Mesenchymal stem cell (in vitro differentiated cells and primary cell): ENCODE measurements at regions not wholly inside any gene's neighbourhood (a gene's known extent, or its start where the extent isn't known, plus 50 kb on each side); places are given as distances from the start of the nearest gene placed in this dataset.

Experiments
- DNase-seq: peaks from one replicate; pipeline ENCODE4 v3.0.0-alpha.2; 2013
- H2AFZ ChIP-seq: one replicate; pipeline ENCODE4 v1.6.1; 2013; ENCODE audit warnings: low read depth, mild to moderate bottlenecking, control low read depth, inconsistent platforms, low read length, moderate library complexity
- H2AK5ac ChIP-seq: 2 replicates; pipeline ENCODE4 v1.6.1; 2013; ENCODE audit warnings: low read length, moderate library complexity, mild to moderate bottlenecking, inconsistent platforms; ENCODE audit not compliant: severe bottlenecking
- H2BK120ac ChIP-seq: one replicate; pipeline ENCODE4 v1.6.1; 2013; ENCODE audit warnings: low read depth, mild to moderate bottlenecking, inconsistent platforms, low read length, moderate library complexity
- H2BK12ac ChIP-seq, 2 experiments: one replicate each; pipeline ENCODE4 v1.6.1; 2013; ENCODE audit warnings: inconsistent platforms in 2 of 2, low read length in 2 of 2, mild to moderate bottlenecking in 2 of 2, moderate library complexity in 2 of 2, control low read depth in 1 of 2
- H2BK15ac ChIP-seq: one replicate; pipeline ENCODE4 v1.6.1; 2013; ENCODE audit warnings: mild to moderate bottlenecking, low read depth, inconsistent platforms; ENCODE audit not compliant: poor library complexity, severe bottlenecking
- H2BK5ac ChIP-seq: 2 replicates; pipeline ENCODE4 v1.6.1; 2013; ENCODE audit warnings: low read depth, mild to moderate bottlenecking, low read length, control low read depth, inconsistent platforms; ENCODE audit not compliant: poor library complexity, severe bottlenecking
- H3K14ac ChIP-seq, 2 experiments: one replicate each; pipeline ENCODE4 v1.6.1; 2013; ENCODE audit warnings: inconsistent platforms in 2 of 2, low read length in 2 of 2, control low read depth in 1 of 2, mild to moderate bottlenecking in 1 of 2, moderate library complexity in 1 of 2
- H3K18ac ChIP-seq, 2 experiments: one replicate each; pipeline ENCODE4 v1.6.1; 2013; ENCODE audit warnings: inconsistent platforms in 2 of 2, low read length in 2 of 2, control low read depth in 1 of 2, low read depth in 1 of 2, mild to moderate bottlenecking in 1 of 2
- H3K23ac ChIP-seq, 2 experiments: one replicate each; pipeline ENCODE4 v1.6.1; 2013; ENCODE audit warnings: inconsistent platforms in 2 of 2, low read length in 2 of 2, mild to moderate bottlenecking in 2 of 2, moderate library complexity in 2 of 2, control low read depth in 1 of 2
- H3K27ac ChIP-seq: 2 replicates; pipeline ENCODE4 v1.5.1; 2013; ENCODE audit warnings: mild to moderate bottlenecking, moderate library complexity, low read length, control low read depth, inconsistent platforms; ENCODE audit not compliant: poor library complexity, severe bottlenecking
- H3K27me3 ChIP-seq, 2 experiments: 2 replicates each; pipeline versions ENCODE4 v1.6.1 to v1.7.0; 2013; ENCODE audit warnings: low read length in 2 of 2, mild to moderate bottlenecking in 2 of 2, moderate library complexity in 2 of 2, control low read depth in 1 of 2, inconsistent platforms in 1 of 2; ENCODE audit not compliant: control insufficient read depth in 1 of 2, insufficient read depth in 1 of 2
- H3K36me3 ChIP-seq, 2 experiments: 2 replicates each; pipeline versions ENCODE4 v1.6.1 to v1.7.0; 2013; ENCODE audit warnings: low read length in 2 of 2, control low read depth in 1 of 2, inconsistent platforms in 1 of 2, low read depth in 1 of 2, mild to moderate bottlenecking in 1 of 2; ENCODE audit not compliant: insufficient read depth in 2 of 2, control insufficient read depth in 1 of 2
- H3K4ac ChIP-seq, 2 experiments: one replicate each; pipeline ENCODE4 v1.6.1; 2013; ENCODE audit warnings: inconsistent platforms in 2 of 2, low read length in 2 of 2, mild to moderate bottlenecking in 2 of 2, moderate library complexity in 2 of 2, control low read depth in 1 of 2, low read depth in 1 of 2
- H3K4me1 ChIP-seq: 2 replicates; pipeline ENCODE4 v1.6.1; 2013; ENCODE audit warnings: low read depth, low read length, control low read depth; ENCODE audit not compliant: control insufficient read depth, insufficient read depth
- H3K4me2 ChIP-seq: 2 replicates; pipeline ENCODE4 v1.6.1; 2013; ENCODE audit warnings: low read length, mild to moderate bottlenecking, inconsistent platforms; ENCODE audit not compliant: poor library complexity, severe bottlenecking
- H3K4me3 ChIP-seq, 2 experiments: 2 replicates each; pipeline versions ENCODE4 v1.5.1 to v1.7.0; 2013; ENCODE audit warnings: low read length in 2 of 2, mild to moderate bottlenecking in 2 of 2, control low read depth in 1 of 2, low read depth in 1 of 2; ENCODE audit not compliant: insufficient read depth in 1 of 2
- H3K79me1 ChIP-seq: replicated peaks from 2 replicates; pipeline ENCODE4 v1.6.1; 2013; ENCODE audit warnings: mild to moderate bottlenecking, control low read depth, low read length, inconsistent platforms; ENCODE audit not compliant: poor library complexity, severe bottlenecking
- H3K9ac ChIP-seq: 2 replicates; pipeline ENCODE4 v1.7.0; 2013; ENCODE audit warnings: mild to moderate bottlenecking, low read length, moderate library complexity
- H3K9me3 ChIP-seq: 2 replicates; pipeline ENCODE4 v1.7.0; 2013; ENCODE audit warnings: mild to moderate bottlenecking, low read length; ENCODE audit not compliant: control insufficient read depth
- H4K8ac ChIP-seq: one replicate; pipeline ENCODE4 v1.6.1; 2013; ENCODE audit warnings: inconsistent platforms, mild to moderate bottlenecking, low read length, moderate library complexity
- H4K91ac ChIP-seq: one replicate; pipeline ENCODE4 v1.6.1; 2013; ENCODE audit warnings: mild to moderate bottlenecking, low read length, inconsistent platforms
- WGBS: methylation state at CpG from one replicate; pipeline ENCODE4 v1.1.7; 2013; ENCODE audit warnings: mixed read lengths; 5-methylcytosine and 5-hydroxymethylcytosine counted together

DNA sequence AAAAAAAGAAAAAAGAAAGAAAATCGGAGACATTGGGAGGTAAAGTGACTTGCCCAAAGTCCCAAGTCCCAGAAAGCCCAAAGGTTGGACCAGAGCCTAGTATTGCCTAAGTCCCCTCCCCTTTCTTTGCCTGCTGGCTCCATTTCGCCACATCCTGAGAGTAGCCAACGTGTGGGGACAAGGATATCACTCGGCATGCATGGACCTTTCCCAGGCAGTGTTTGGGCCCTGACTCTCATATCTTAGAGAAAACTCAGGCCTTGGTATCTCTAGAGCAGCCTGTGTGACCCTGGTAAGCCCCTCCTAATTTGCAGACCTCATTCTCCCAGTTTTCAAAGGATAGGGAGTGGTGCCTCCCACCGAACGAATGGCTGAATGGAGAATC lies 294.2 kb upstream of the ZMIZ1 start:
- no peak overlapping the region for H3K23ac ChIP-seq
- H4K8ac ChIP-seq = no peak overlapping the region
- H4K91ac ChIP-seq = no peak overlapping the region
- peak overlapping the region; percentile 3 for H2BK5ac ChIP-seq
- peak overlapping the region; percentile 80 for H3K27ac ChIP-seq
- H3K9me3 ChIP-seq = no peaks in the 10 kb centered on the region
- 63% methylated on average over 6 of the region's 6 CpGs for WGBS
- no peaks in the 10 kb centered on the region for H3K79me1 ChIP-seq
- no peak overlapping the region for H2BK120ac ChIP-seq
- no peak overlapping the region for H2BK12ac ChIP-seq
- no peak overlapping the region for H2BK15ac ChIP-seq
- H3K4me3 ChIP-seq = no peak overlapping the region
- no peak for DNase-seq
- no peaks in the 10 kb centered on the region for H3K36me3 ChIP-seq
- no peak overlapping the region for H3K14ac ChIP-seq
- no peak overlapping the region for H3K4me2 ChIP-seq
- no peak overlapping the region for H3K9ac ChIP-seq
- H3K4me1 ChIP-seq = peaks cover 52% of the 10 kb centered on the region
- peak overlapping the region; percentile 85 for H2AK5ac ChIP-seq
- H3K27me3 ChIP-seq = peaks cover 0 to 4% of the 10 kb centered on the region in 2 experiments
- H2AFZ ChIP-seq = no peak overlapping the region
- no peak overlapping the region for H3K18ac ChIP-seq
- H3K4ac ChIP-seq = no peak overlapping the region

DNA sequence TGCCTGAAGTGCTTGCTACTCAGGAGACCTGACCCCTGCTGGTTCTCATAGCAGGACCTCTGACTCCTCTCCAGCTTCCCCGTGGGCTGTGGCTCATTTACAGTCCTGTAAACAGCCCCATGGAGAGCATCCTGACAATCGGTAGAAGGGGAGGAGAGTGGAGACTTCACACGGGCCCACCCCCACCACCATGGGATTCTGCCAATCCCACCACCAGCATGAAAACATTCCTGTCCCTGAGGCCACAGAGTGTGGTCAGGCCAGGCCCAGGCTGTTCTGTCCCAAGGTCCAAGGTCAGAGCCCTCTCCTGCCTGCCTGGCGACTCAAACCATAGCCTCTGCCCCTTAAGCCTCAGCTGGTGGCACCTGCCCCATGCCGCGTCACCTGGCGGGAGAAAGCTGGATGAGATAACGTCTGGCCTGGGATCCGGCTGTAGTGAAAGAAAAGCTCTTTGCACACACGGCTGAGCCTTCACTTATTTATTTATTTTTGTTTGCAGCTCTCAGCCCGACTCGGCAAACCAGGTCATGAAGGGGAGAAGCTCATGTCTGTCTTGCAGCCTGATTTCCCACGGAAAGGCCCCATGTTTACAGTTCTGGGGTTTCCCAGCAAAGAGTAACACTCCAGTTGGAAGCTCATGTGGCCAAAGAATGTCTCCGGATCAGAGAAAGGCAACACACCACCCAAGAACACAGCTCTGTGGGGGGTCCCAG lies 293.6 kb upstream of the ZMIZ1 start:
- Histone ChIP-seq H3K14ac (no peak overlapping the region), H4K8ac (peak overlapping the region; percentile 70), H3K79me1 (no peaks in the 10 kb centered on the region), H3K18ac (peak overlapping the region in 1 of 2 experiments; percentile 84), H3K27ac (peak overlapping the region; percentile 80), H2AK5ac (no peak overlapping the region), H2BK120ac (no peak overlapping the region), H3K4me1 (peaks cover 51% of the 10 kb centered on the region), H2AFZ (no peak overlapping the region), H3K9ac (no peak overlapping the region), H2BK5ac (no peak overlapping the region), H3K4ac (peak overlapping the region in 1 of 2 experiments; percentile 6), H3K4me2 (no peak overlapping the region), H3K9me3 (no peaks in the 10 kb centered on the region), H3K4me3 (no peak overlapping the region), H3K27me3 (peaks cover 0 to 4% of the 10 kb centered on the region in 2 experiments), H4K91ac (no peak overlapping the region), H2BK15ac (peak overlapping the region; percentile 1), H2BK12ac (peak overlapping the region; percentile 27 to 46), H3K36me3 (no peaks in the 10 kb centered on the region), H3K23ac (no peak overlapping the region)
- 42% methylated on average over 12 of the region's 14 CpGs for WGBS
- peak; percentile 96 for DNase-seq

DNA sequence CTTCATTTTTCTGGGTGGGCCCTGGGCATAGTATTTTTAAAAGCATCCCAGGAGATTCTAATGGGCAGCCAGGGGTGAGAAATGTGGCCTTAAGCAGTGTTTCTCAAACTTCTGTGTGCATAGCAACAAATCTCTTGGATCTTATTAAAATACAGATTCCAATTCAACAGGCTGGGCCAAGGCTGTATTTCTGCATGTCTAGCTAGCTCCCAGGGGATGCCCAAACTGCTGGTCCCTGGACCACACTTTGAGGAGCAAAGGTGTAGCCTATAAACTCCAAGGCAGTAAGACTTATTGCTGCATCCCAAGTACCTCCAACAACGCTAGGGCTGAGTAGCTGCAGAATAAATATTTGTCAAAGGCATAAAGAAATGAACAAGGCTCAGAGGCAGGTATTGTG lies 292.9 kb upstream of the ZMIZ1 start:
- DNase-seq = peak; percentile 24
- Histone ChIP-seq H3K18ac (peak overlapping the region in 1 of 2 experiments; percentile 56), H2AFZ (no peak overlapping the region), H3K4ac (no peak overlapping the region), H2BK5ac (peak overlapping the region; percentile 49), H3K23ac (no peak overlapping the region), H3K4me1 (peaks cover 51% of the 10 kb centered on the region), H3K9ac (no peak overlapping the region), H3K14ac (no peak overlapping the region), H3K4me3 (no peak overlapping the region), H3K9me3 (no peaks in the 10 kb centered on the region), H2BK120ac (no peak overlapping the region), H3K27ac (peak overlapping the region; percentile 80), H4K8ac (no peak overlapping the region), H2AK5ac (peak overlapping the region; percentile 84), H3K36me3 (no peaks in the 10 kb centered on the region), H3K27me3 (peaks cover 0 to 4% of the 10 kb centered on the region in 2 experiments), H3K79me1 (no peaks in the 10 kb centered on the region), H2BK12ac (peak overlapping the region; percentile 18 to 61), H3K4me2 (no peak overlapping the region), H2BK15ac (no peak overlapping the region), H4K91ac (no peak overlapping the region)
- WGBS = no CpG with 5 or more reads among the region's 1 CpG

DNA sequence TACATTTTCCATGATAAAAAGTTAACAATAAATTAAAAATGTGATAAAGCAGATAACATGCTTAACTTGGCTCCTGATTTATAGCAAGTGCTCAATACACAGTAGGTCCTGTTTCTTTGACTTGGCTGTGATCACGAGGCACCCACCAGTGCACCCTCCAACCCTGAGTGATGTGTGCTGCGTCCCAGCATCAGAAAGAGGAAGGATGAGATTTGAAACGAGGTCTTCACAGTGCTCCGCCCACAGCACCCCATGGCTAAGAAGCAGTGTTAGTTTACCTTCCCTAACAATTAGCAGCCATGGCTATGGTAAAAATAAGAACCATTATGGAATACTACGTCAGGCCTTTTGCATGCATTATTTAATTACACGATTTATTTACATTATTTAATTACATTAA lies 292.0 kb upstream of the ZMIZ1 start:
- H2BK15ac ChIP-seq = no peak overlapping the region
- no peaks in the 10 kb centered on the region for H3K9me3 ChIP-seq
- no peaks in the 10 kb centered on the region for H3K79me1 ChIP-seq
- H3K4me3 ChIP-seq = no peak overlapping the region
- no peak overlapping the region for H4K91ac ChIP-seq
- no peak overlapping the region for H3K4me2 ChIP-seq
- H3K9ac ChIP-seq = no peak overlapping the region
- H4K8ac ChIP-seq = no peak overlapping the region
- no peak for DNase-seq
- no peak overlapping the region for H3K14ac ChIP-seq
- no peak overlapping the region for H3K27ac ChIP-seq
- no peak overlapping the region for H2BK120ac ChIP-seq
- no peak overlapping the region for H2BK12ac ChIP-seq
- H2AK5ac ChIP-seq = peak overlapping the region; percentile 82
- H2BK5ac ChIP-seq = no peak overlapping the region
- no peak overlapping the region for H3K4ac ChIP-seq
- no peaks in the 10 kb centered on the region for H3K36me3 ChIP-seq
- H3K23ac ChIP-seq = no peak overlapping the region
- no peak overlapping the region for H2AFZ ChIP-seq
- WGBS = 89% methylated on average over 4 of the region's 6 CpGs
- H3K4me1 ChIP-seq = peaks cover 56% of the 10 kb centered on the region
- H3K18ac ChIP-seq = peak overlapping the region in 1 of 2 experiments; percentile 46
- peaks cover 0 to 4% of the 10 kb centered on the region in 2 experiments for H3K27me3 ChIP-seq
